ENCODE measurements at regions not wholly inside any gene's neighbourhood (a gene's known extent, or its start where the extent isn't known, plus 50 kb on each side); places are given as distances from the start of the nearest gene placed in this dataset.

- no TSS peak for BruUV-seq (replicated peaks)
- Histone ChIP-seq H3K27me3 (ENCODE audit: control insufficient read depth in 2 of 2, insufficient read depth in 2 of 2, low read length in 2 of 2) (no peaks in the 10 kb centered on the region), H3K36me3 (ENCODE audit: control insufficient read depth, insufficient read depth, low read length) (no peaks in the 10 kb centered on the region), H3K79me2 (ENCODE audit: control insufficient read depth, insufficient read depth, low read length) (no peaks in the 10 kb centered on the region), H3K27ac (ENCODE audit: extremely low read depth, low read depth, low read length) (no peak overlapping the region), H3K9me3 (replicated peaks; ENCODE audit: control insufficient read depth, insufficient read depth, low read depth, low read length) (no peaks in the 10 kb centered on the region), H3K4me2 (ENCODE audit: insufficient read depth, low read length) (no peak overlapping the region), H4K20me1 (replicated peaks; ENCODE audit: control insufficient read depth, insufficient read depth, low read length) (no peaks in the 10 kb centered on the region; the same call in 1 of the 2 replicates), H2AFZ (ENCODE audit: low read depth, low read length) (no peak overlapping the region), H3K4me1 (replicated peaks in 1 of 2; ENCODE audit: control insufficient read depth in 2 of 2, insufficient read depth in 2 of 2, low read length in 2 of 2) (no peaks in the 10 kb centered on the region), H3K9ac (ENCODE audit: insufficient read depth in 1 of 2, low read depth in 2 of 2, low read length in 2 of 2) (no peak overlapping the region), H3K4me3 (no peak overlapping the region), H3K9me1 (ENCODE audit: control insufficient read depth, insufficient read depth, low read length) (no peaks in the 10 kb centered on the region)
- intact Hi-C loops (cut with micrococcal nuclease) (no loop called here), in situ Hi-C loops (cut with MboI) (no loop called here)
- ATAC-seq = no peak
- no peak for FAIRE-seq
- DNase-seq (ENCODE audit: extremely low read depth in 1 of 4, low spot score in 3 of 4) = no peak
- POLR2A ChIA-PET = no interaction called here
- TF ChIP-seq NR3C1 (CRISPR knock-in tag; IDR thresholded peaks at IDR 0.05) = no peak
- no peak for TF ChIP-seq RAD21 (CRISPR knock-in tag; conservative IDR thresholded peaks at IDR 0.05 in 1 of 2, IDR thresholded peaks at IDR 0.05 in 1 of 2)
- TF ChIP-seq MTA1 (IDR thresholded peaks at IDR 0.05; ENCODE audit: borderline replicate concordance) = no peak
- TF ChIP-seq NELFE (IDR thresholded peaks at IDR 0.05; ENCODE audit: insufficient read depth, insufficient read length) = no peak
- no peak for TF ChIP-seq EP400 (IDR thresholded peaks at IDR 0.05)
- no peak for TF ChIP-seq CEBPB (tag; IDR thresholded peaks at IDR 0.05)
- TF ChIP-seq ZNF830 (CRISPR knock-in tag; IDR thresholded peaks at IDR 0.05) = no peak
- 14% methylated on average over 1 of the region's 1 CpG for WGBS (ENCODE audit: insufficient coverage, low coverage, missing lambda C conversion rate)
- CTCF ChIA-PET (ENCODE audit: low intra/inter-chr PET ratio) = no interaction called here
Observed at GRCh38 chr5:160491438-160491837, 69.8 kb downstream of the PTTG1 start.

GRCh38 chr5:160492565-160492964 is 70.9 kb downstream of the PTTG1 start:
- intact Hi-C loops (cut with micrococcal nuclease) = no loop called here
- in situ Hi-C loops (cut with MboI) = no loop called here
- FAIRE-seq (no peak), ATAC-seq (no peak), DNase-seq (ENCODE audit: extremely low read depth in 1 of 4, low spot score in 3 of 4) (no peak)
- Histone ChIP-seq H4K20me1 (replicated peaks; ENCODE audit: control insufficient read depth, insufficient read depth, low read length) (no peaks in the 10 kb centered on the region; the same call in 1 of the 2 replicates), H3K79me2 (ENCODE audit: control insufficient read depth, insufficient read depth, low read length) (no peaks in the 10 kb centered on the region), H3K36me3 (ENCODE audit: control insufficient read depth, insufficient read depth, low read length) (no peaks in the 10 kb centered on the region), H3K9me3 (replicated peaks; ENCODE audit: control insufficient read depth, insufficient read depth, low read depth, low read length) (no peaks in the 10 kb centered on the region), H3K4me1 (replicated peaks in 1 of 2; ENCODE audit: control insufficient read depth in 2 of 2, insufficient read depth in 2 of 2, low read length in 2 of 2) (no peaks in the 10 kb centered on the region), H2AFZ (ENCODE audit: low read depth, low read length) (no peak overlapping the region), H3K9ac (ENCODE audit: insufficient read depth in 1 of 2, low read depth in 2 of 2, low read length in 2 of 2) (no peak overlapping the region), H3K27ac (ENCODE audit: extremely low read depth, low read depth, low read length) (no peak overlapping the region), H3K9me1 (ENCODE audit: control insufficient read depth, insufficient read depth, low read length) (no peaks in the 10 kb centered on the region), H3K4me2 (ENCODE audit: insufficient read depth, low read length) (no peak overlapping the region), H3K4me3 (no peak overlapping the region), H3K27me3 (ENCODE audit: control insufficient read depth in 2 of 2, insufficient read depth in 2 of 2, low read length in 2 of 2) (no peaks in the 10 kb centered on the region)
- WGBS (ENCODE audit: insufficient coverage, low coverage, missing lambda C conversion rate) = 0% methylated on average over 1 of the region's 1 CpG
- ChIA-PET CTCF (ENCODE audit: low intra/inter-chr PET ratio) (no interaction called here), POLR2A (interaction anchor here (0.6 kb wide), 1 partner anchor 13 kb away, joined by 3 read pairs; no protein-coding TSS in a partner anchor)
- no peak for TF ChIP-seq PTBP1 (IDR thresholded peaks at IDR 0.05; ENCODE audit: low read depth, low read length)
- BruUV-seq (replicated peaks) = no TSS peak
